Loucy (cell line): ENCODE measurements at regions not wholly inside any gene's neighbourhood (a gene's known extent, or its start where the extent isn't known, plus 50 kb on each side); places are given as distances from the start of the nearest gene placed in this dataset.

Experiments used
- CTCF ChIP-seq: fragments of 200-600 bp; sonication (generic); conservative IDR thresholded peaks from 2 replicates; pipeline ENCODE4 v1.5.1; 2014; ENCODE audit warnings: mild to moderate bottlenecking, antibody characterized with exemption, low read length
- EZH2phosphoT487 ChIP-seq: fragments of 200-600 bp; IDR thresholded peaks from 2 replicates; pipeline ENCODE4 v1.6.1; 2018; ENCODE audit warnings: antibody characterized with exemption, mild to moderate bottlenecking, moderate library complexity, borderline replicate concordance

GRCh38 chr1:186512698-186513457 lies 52.0 kb upstream of the PDC start:
- TF ChIP-seq CTCF (no peak), EZH2phosphoT487 (no peak)
